HepG2 (cell line): ENCODE measurements at regions not wholly inside any gene's neighbourhood (a gene's known extent, or its start where the extent isn't known, plus 50 kb on each side); places are given as distances from the start of the nearest gene placed in this dataset.

Source experiments
- ATAC-seq: fragments of 200-7000 bp; cut with Tn5 transposase; 3 replicates; pipeline ENCODE4 v1.9.1; 2020; ENCODE audit warnings: mild to moderate bottlenecking, moderate library complexity
- BruUV-seq: library from RNA; stranded (reverse); fragments of 400-500 nt; replicated peaks from 2 replicates; lab custom pipeline; 2021; lab: Mats Ljungman, UMichigan
- CTCF ChIA-PET: fragments of 300-600 bp; formaldehyde crosslinking; extraction: SDS; loops from one replicate; lab custom pipeline; 2021; ENCODE audit warnings: low total read pairs, inconsistent platforms, low intra/inter-chr PET ratio; lab: Yijun Ruan, JAX
- POLR2A ChIA-PET: fragments of 350-600 bp; sonication (Branson Sonifier 250); formaldehyde crosslinking; loops from one replicate; lab custom pipeline; 2020; ENCODE audit warnings: antibody characterized with exemption, inconsistent platforms; lab: Yijun Ruan, JAX
- DNase-seq: peaks from one replicate; pipeline ENCODE4 v3.0.0-alpha.2; 2015; ENCODE audit warnings: low spot score
- FAIRE-seq: peaks from 3 replicates; lab custom pipeline; 2011; peaks lifted over from hg19 to GRCh38; lab: Jason Lieb, UNC
- H2AFZ ChIP-seq: one replicate; pipeline ENCODE4 v1.6.1; 2011; ENCODE audit warnings: low read length, inconsistent platforms
- H3K27ac ChIP-seq: fragments of 300-600 bp; 3 replicates; pipeline ENCODE4 v1.8.0; 2011; ENCODE audit warnings: mixed run types, mild to moderate bottlenecking, mixed read lengths, low read length, inconsistent platforms; ENCODE audit not compliant: insufficient read depth; ENCODE audit errors: extremely low read length
- H3K27me3 ChIP-seq, 2 experiments: fragments of 200-600 bp in 1 of 2; 2 replicates in 1 of 2; 3 replicates in 1 of 2; pipeline versions ENCODE4 v1.6.0 to v1.8.0; 2011; ENCODE audit warnings: low read length in 2 of 2, mild to moderate bottlenecking in 2 of 2, moderate library complexity in 2 of 2, inconsistent platforms in 1 of 2; ENCODE audit not compliant: insufficient read depth in 2 of 2, control insufficient read depth in 1 of 2
- H3K36me3 ChIP-seq, 2 experiments: fragments of 200-600 bp in 1 of 2; replicated peaks in 1 of 2; 2 replicates in 1 of 2; 3 replicates in 1 of 2; pipeline versions ENCODE4 v1.5.1 to v1.8.0; 2011; ENCODE audit warnings: low read length in 2 of 2, inconsistent platforms in 1 of 2; ENCODE audit not compliant: insufficient read depth in 2 of 2, control insufficient read depth in 1 of 2
- H3K4me1 ChIP-seq: 2 replicates; pipeline ENCODE4 v1.5.1; 2012; ENCODE audit warnings: low read length, inconsistent platforms; ENCODE audit not compliant: insufficient read depth
- H3K4me2 ChIP-seq: 2 replicates; pipeline ENCODE4 v1.6.0; 2011; ENCODE audit warnings: low read depth, low read length, inconsistent platforms
- H3K4me3 ChIP-seq, 3 experiments: fragments of 200-600 bp in 1 of 3; sonication (generic), shearing (Covaris generic) in 1 of 3; replicated peaks in 1 of 3; 2 replicates each; pipeline ENCODE4 v1.5.1; 2011 to 2016; ENCODE audit warnings: low read length in 3 of 3, inconsistent platforms in 2 of 3, low read depth in 2 of 3, mild to moderate bottlenecking in 2 of 3, control low read depth in 1 of 3, mixed read lengths in 1 of 3; ENCODE audit not compliant: insufficient read depth in 1 of 3
- H3K79me2 ChIP-seq: one replicate; pipeline ENCODE4 v1.6.1; 2011; ENCODE audit warnings: low read length, inconsistent platforms; ENCODE audit not compliant: insufficient read depth
- H3K9ac ChIP-seq: 2 replicates; pipeline ENCODE4 v1.6.0; 2011; ENCODE audit warnings: mild to moderate bottlenecking, low read depth, low read length, inconsistent platforms; ENCODE audit not compliant: insufficient read depth
- H3K9me3 ChIP-seq: 2 replicates; pipeline ENCODE4 v1.5.1; 2012; ENCODE audit warnings: mild to moderate bottlenecking, low read length
- H4K20me1 ChIP-seq: 2 replicates; pipeline ENCODE4 v1.6.0; 2011; ENCODE audit warnings: inconsistent platforms, mild to moderate bottlenecking, low read length, moderate library complexity; ENCODE audit not compliant: insufficient read depth
- GPN1 ChIP-seq: sonication (generic); formaldehyde crosslinking; IDR thresholded peaks from 2 replicates; pipeline ENCODE4 v1.5.1; 2020; ENCODE audit warnings: missing genetic modification reagents, borderline replicate concordance
- MEF2D ChIP-seq: sonication (generic); formaldehyde crosslinking; IDR thresholded peaks from 2 replicates; pipeline ENCODE4 v1.5.1; 2020; ENCODE audit warnings: mild to moderate bottlenecking, missing genetic modification reagents
- RBAK ChIP-seq: sonication (generic); formaldehyde crosslinking; IDR thresholded peaks from 2 replicates; pipeline ENCODE4 v1.5.1; 2020; ENCODE audit warnings: mild to moderate bottlenecking, missing genetic modification reagents
- THYN1 ChIP-seq: sonication (generic); formaldehyde crosslinking; IDR thresholded peaks from 2 replicates; pipeline ENCODE4 v1.8.1; 2023; ENCODE audit warnings: low read depth, mild to moderate bottlenecking, moderate library complexity, missing genetic modification reagents, borderline replicate concordance
- TIGD3 ChIP-seq: sonication (generic); formaldehyde crosslinking; IDR thresholded peaks from 2 replicates; pipeline ENCODE4 v1.5.1; 2020; ENCODE audit warnings: mild to moderate bottlenecking, missing genetic modification reagents, borderline replicate concordance
- ZNF251 ChIP-seq: sonication (generic); formaldehyde crosslinking; IDR thresholded peaks from 2 replicates; pipeline ENCODE4 v1.9.0; 2021; ENCODE audit warnings: mild to moderate bottlenecking, missing genetic modification reagents
- ZNF446 ChIP-seq: sonication (generic); formaldehyde crosslinking; IDR thresholded peaks from 2 replicates; pipeline ENCODE4 v1.5.0; 2020; ENCODE audit warnings: mild to moderate bottlenecking, missing genetic modification reagents
- ZNF562 ChIP-seq: sonication (generic); formaldehyde crosslinking; IDR thresholded peaks from 2 replicates; pipeline ENCODE4 v1.8.0; 2022; ENCODE audit warnings: missing genetic modification reagents, borderline replicate concordance
- ZNF691 ChIP-seq: sonication (generic); formaldehyde crosslinking; IDR thresholded peaks from 2 replicates; pipeline ENCODE4 v1.4.0; 2020; ENCODE audit warnings: missing genetic modification reagents, low read depth, mild to moderate bottlenecking, borderline replicate concordance
- ZNF761 ChIP-seq: sonication (generic); formaldehyde crosslinking; conservative IDR thresholded peaks from 2 replicates; pipeline ENCODE4 v1.4.0; 2020; ENCODE audit warnings: mild to moderate bottlenecking, missing genetic modification reagents
- WGBS: methylation state at CpG from one replicate; pipeline ENCODE4 v1.1.6; 2017; ENCODE audit warnings: low lambda C conversion rate; 5-methylcytosine and 5-hydroxymethylcytosine counted together
- in situ Hi-C: cut with HindIII; loops from 2 replicates; pipeline ENCODE4 v1.10.0; 2017; ENCODE audit warnings: low pct_unique_long_range_greater_than_20kb; ENCODE audit not compliant: extremely low pct_ligation_motif_present
- intact Hi-C: fragments of 100-400 bp; cut with micrococcal nuclease; formaldehyde crosslinking; loops from one replicate; pipeline ENCODE4 v1.10.0; 2022; ENCODE audit not compliant: unreplicated experiment

- Histone ChIP-seq H2AFZ (no peak overlapping the region), H3K79me2 (no peaks in the 10 kb centered on the region), H3K27me3 (no peaks in the 10 kb centered on the region)
- WGBS: 13% methylated on average over 1 of the region's 1 CpG
- TF ChIP-seq RBAK (CRISPR knock-in tag) (no peak), GPN1 (no peak), ZNF691 (CRISPR knock-in tag) (no peak), THYN1 (CRISPR knock-in tag) (no peak), ZNF562 (CRISPR knock-in tag) (no peak), MEF2D (CRISPR knock-in tag) (no peak), ZNF761 (CRISPR knock-in tag) (no peak), TIGD3 (CRISPR knock-in tag) (no peak), ZNF251 (CRISPR knock-in tag) (no peak), ZNF446 (no peak)
- TF ChIP-seq, all 625 proteins: peak for 0
- ATAC-seq (no peak), DNase-seq (no peak), FAIRE-seq (no peak)
- H3K4me3 ChIP-seq: no peak overlapping the region
- BruUV-seq: no TSS peak
- no peaks in the 10 kb centered on the region for H3K36me3 ChIP-seq
- no peaks in the 10 kb centered on the region for H3K4me1 ChIP-seq
- intact Hi-C loops (no loop called here), in situ Hi-C loops (no loop called here)
- H3K27ac ChIP-seq: no peak overlapping the region
- POLR2A ChIA-PET: no interaction called here
- H4K20me1 ChIP-seq: no peaks in the 10 kb centered on the region
- no peak overlapping the region for H3K4me2 ChIP-seq
- H3K9ac ChIP-seq: no peak overlapping the region
- no peaks in the 10 kb centered on the region for H3K9me3 ChIP-seq
- CTCF ChIA-PET: no interaction called here
These were observed 487.6 kb upstream of the IL12A start for GRCh38 chr3:159501029-159501428.
